ENCODE measurements at regions not wholly inside any gene's neighbourhood (a gene's known extent, or its start where the extent isn't known, plus 50 kb on each side); places are given as distances from the start of the nearest gene placed in this dataset.

DNA sequence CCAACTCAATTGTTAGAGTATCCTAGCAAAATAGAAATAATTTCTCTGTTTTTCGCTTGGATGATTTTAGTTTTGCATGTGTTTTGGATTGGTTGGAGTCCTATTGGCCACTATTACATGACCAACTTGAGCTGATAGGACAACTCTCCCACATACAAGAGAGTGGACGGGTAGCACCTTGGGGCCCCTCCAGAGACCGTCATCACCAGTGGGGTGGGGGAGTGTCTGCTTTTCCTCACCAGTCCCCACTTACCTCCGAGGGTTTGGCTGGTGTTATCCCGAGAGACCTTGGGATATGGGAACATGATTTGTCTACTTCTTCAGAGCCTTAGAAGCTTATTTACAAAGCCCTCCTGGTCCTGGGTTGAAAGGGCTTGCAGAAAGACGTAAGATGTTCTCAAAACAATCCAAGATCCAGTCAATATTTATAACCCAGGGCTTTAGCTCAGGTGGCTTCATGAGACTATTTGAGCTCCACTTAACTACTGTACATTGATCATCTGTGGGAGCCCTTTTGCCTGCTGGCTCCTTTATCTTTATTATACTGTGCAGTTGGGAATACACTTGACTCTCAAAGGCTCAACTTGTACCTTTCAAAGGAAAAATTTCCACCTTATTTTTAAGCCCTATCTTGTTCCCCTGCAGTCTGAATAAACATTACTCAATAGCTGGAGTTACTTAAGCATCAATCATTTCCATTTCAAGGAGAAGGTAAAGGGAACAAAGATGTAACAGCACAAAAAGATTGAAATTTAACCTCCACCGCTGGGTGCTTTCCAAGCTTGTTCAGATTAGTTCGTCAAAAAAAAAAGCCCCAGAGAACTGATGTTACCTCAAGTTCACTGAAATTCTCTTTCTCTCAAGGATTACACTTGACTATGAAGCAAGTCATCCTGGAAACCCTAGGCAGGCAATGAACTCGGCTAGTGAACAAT lies 119.7 kb downstream of the WDR11 start:
- no peak overlapping the region for H3K4me3 ChIP-seq (ENCODE audit: low read length)
- TF ChIP-seq, protein P1, sequence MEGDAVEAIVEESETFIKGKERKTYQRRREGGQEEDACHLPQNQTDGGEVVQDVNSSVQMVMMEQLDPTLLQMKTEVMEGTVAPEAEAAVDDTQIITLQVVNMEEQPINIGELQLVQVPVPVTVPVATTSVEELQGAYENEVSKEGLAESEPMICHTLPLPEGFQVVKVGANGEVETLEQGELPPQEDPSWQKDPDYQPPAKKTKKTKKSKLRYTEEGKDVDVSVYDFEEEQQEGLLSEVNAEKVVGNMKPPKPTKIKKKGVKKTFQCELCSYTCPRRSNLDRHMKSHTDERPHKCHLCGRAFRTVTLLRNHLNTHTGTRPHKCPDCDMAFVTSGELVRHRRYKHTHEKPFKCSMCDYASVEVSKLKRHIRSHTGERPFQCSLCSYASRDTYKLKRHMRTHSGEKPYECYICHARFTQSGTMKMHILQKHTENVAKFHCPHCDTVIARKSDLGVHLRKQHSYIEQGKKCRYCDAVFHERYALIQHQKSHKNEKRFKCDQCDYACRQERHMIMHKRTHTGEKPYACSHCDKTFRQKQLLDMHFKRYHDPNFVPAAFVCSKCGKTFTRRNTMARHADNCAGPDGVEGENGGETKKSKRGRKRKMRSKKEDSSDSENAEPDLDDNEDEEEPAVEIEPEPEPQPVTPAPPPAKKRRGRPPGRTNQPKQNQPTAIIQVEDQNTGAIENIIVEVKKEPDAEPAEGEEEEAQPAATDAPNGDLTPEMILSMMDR (conservative IDR thresholded peaks at IDR 0.05; ENCODE audit: low read length): no peak

DNA sequence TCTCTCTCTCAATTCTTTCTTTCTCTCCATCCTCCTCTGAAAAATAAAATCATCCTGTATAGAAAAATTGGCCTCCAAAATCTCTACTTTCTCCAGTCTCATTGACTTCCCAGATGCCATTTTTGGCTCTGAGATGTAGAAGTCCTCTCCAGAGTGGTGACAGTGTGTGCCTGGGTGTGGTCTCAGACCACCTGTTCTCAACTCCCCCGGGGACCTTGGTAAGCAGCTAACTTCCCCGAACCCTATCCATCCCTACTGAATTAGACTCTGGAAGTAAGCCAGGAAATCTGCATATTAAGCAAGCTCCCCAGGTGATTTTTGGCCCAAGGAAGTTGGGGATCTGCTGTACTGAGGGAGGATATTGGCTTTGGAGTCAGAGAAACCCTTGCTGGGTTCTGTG lies 120.5 kb downstream of the WDR11 start:
- no peak for DNase-seq (ENCODE audit: low read depth)
- no peak overlapping the region for H3K4me3 ChIP-seq (ENCODE audit: low read length)
- TF ChIP-seq, protein P1 (conservative IDR thresholded peaks at IDR 0.05; ENCODE audit: low read length): no peak

More for the DNA sequence above, 119.7 kb downstream of the WDR11 start:
- DNase-seq (ENCODE audit: low read depth): no peak

DNA sequence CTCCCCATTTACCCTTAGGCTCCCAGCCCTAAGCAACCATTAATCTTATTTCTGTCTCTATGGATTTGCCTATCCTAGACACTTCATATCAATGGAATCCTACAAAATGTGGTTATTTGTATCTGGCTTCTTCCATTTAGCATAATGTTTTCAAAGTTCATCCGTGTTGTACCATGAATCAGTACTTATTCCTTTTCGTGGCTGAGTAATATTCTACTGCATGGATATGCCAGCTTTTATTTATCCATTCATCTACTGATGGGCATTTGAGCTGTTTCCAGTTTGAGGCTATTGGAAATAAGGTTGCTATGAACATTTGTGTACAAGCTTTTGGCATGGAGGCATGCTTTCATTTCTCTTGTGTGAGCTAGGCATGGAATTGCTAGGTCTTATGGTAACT lies 121.1 kb downstream of the WDR11 start:
- H3K4me3 ChIP-seq (ENCODE audit: low read length): no peak overlapping the region
- DNase-seq (ENCODE audit: low read depth): no peak
- TF ChIP-seq, protein P1 (conservative IDR thresholded peaks at IDR 0.05; ENCODE audit: low read length): no peak

DNA sequence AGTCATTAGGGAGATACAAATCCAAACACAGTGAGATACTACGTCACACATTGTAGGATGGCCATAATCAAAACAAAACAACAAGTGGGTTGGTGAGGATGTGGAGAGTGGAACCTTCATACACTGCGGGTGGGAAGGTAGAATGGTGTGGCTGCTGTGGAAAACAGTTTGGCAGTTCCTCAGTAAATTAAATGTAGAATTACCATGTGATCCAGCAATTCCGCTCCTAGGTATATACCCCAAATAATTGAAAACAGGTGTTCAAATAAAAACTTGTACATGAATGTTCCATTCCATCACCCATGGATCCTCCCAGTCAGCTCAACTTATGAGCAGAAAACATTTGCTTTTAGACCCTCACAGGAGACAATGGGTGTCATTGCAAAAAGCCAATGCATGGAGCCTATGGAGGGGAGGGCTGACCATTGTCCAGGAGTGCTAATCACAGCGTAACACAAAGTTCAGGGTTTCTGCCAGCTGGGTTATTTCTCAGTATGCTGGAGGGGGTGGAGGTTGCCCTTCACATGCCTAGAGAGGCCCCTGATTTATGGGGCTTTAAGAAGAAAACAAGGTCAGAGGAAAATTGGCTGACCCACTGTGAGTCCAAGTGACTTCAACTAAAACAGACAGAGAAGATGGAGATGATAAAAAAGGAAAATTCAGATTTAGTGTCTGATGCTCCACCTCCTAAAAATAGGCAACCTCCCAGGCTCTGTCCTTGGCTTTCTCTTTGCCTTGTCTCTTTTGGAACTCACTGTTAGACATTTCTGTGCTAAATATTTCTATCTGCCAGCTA lies 124.1 kb downstream of the WDR11 start:
- no peak for DNase-seq (ENCODE audit: low read depth)
- TF ChIP-seq, protein P1 (conservative IDR thresholded peaks at IDR 0.05; ENCODE audit: low read length): no peak
- no peak overlapping the region for H3K4me3 ChIP-seq (ENCODE audit: low read length)

DNA sequence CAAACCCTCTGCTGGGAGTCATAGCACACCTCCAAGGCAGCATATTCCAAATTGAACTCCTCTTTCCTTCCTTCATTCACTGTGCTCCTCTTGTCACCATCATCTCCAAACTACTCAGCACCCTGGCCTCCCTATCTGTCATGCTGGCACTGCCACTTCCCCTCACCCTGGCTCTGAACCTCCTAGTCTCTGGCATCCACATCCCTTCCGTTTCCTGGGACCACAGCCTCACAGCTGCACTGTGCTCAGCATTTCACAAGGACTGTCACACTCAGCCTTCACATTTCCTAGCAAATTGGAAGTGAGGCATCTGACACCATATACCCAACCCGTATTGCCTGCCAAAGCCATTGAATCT lies 124.7 kb downstream of the WDR11 start:
- TF ChIP-seq, protein P1 (conservative IDR thresholded peaks at IDR 0.05; ENCODE audit: low read length): no peak
- H3K4me3 ChIP-seq (ENCODE audit: low read length): no peak overlapping the region
- DNase-seq (ENCODE audit: low read depth): no peak

DNA sequence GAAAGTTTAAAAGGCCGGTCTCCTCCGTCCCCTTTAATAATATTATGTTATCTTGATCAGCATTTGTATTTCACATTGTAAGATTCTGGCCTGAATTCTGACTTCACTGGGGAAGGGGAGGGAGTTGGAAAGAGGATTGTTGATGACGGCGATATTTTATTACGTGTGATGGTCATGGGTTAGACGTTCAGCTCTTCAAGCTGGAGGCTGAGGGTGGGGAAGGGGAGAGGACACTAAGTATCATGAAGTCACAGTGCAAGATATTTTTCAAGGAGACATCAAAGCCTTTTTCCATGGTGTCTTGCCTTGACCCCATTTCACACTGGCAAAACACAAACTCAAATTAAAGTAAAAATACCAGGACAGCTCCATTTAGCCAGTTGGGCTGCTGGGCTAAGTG lies 126.7 kb downstream of the WDR11 start:
- TF ChIP-seq, protein P1 (conservative IDR thresholded peaks at IDR 0.05; ENCODE audit: low read length): no peak
- H3K4me3 ChIP-seq (ENCODE audit: low read length): no peak overlapping the region
- no peak for DNase-seq (ENCODE audit: low read depth)

All from AG10803 (cell line).